ENCODE measurements at regions not wholly inside any gene's neighbourhood (a gene's known extent, or its start where the extent isn't known, plus 50 kb on each side); places are given as distances from the start of the nearest gene placed in this dataset.

- TF ChIP-seq CTCF (IDR thresholded peaks at IDR 0.05) (no peak), POLR2AphosphoS5 (IDR thresholded peaks at IDR 0.05) (no peak), POLR2A (IDR thresholded peaks at IDR 0.05) (no peak)
Measured at GRCh38 chr1:221989741-221990140, 247.9 kb upstream of the DUSP10 start.

All from prostate gland (tissue), 2 donors.